Testis (tissue), 2 donors: ENCODE measurements at regions not wholly inside any gene's neighbourhood (a gene's known extent, or its start where the extent isn't known, plus 50 kb on each side); places are given as distances from the start of the nearest gene placed in this dataset.
"Not testable (repeated sequence)": the region's sequence is repeated elsewhere in the genome, so short reads cannot be mapped to it uniquely, and the experiment has no call there.

Experiments used
- DNase-seq: peaks from one replicate; pipeline ENCODE4 v3.0.0-alpha.2; 2019
- H3K27ac ChIP-seq, 2 donors: fragments of 200-600 bp; sonication (generic); one replicate each; pipeline ENCODE4 v1.5.1; 2019
- H3K27me3 ChIP-seq: fragments of 200-600 bp; sonication (generic); one replicate; pipeline ENCODE4 v1.5.1; 2019
- H3K36me3 ChIP-seq: fragments of 200-600 bp; sonication (generic); one replicate; pipeline ENCODE4 v1.5.1; 2017; ENCODE audit warnings: low read depth; ENCODE audit errors: missing control alignments
- H3K4me1 ChIP-seq: fragments of 200-600 bp; sonication (generic); one replicate; pipeline ENCODE4 v1.5.1; 2019
- H3K4me3 ChIP-seq, 2 donors: fragments of 200-600 bp; sonication (generic); one replicate each; pipeline ENCODE4 v1.5.1; 2017 to 2019
- H3K9me3 ChIP-seq: fragments of 200-600 bp; sonication (generic); one replicate; pipeline ENCODE4 v1.5.1; 2017
- CTCF ChIP-seq, 3 experiments: fragments of 450-650 bp in 2 of 3; fragments of 200-600 bp in 1 of 3; sonication (generic) in 1 of 3; IDR thresholded peaks; one replicate each; pipeline ENCODE4 v1.5.1; 2016 to 2019; ENCODE audit warnings: antibody characterized with exemption in 3 of 3, mild to moderate bottlenecking in 2 of 3, moderate library complexity in 1 of 3
- POLR2A ChIP-seq: fragments of 450-650 bp; IDR thresholded peaks from one replicate; pipeline ENCODE4 v1.6.1; 2017; ENCODE audit warnings: antibody characterized with exemption, mild to moderate bottlenecking, moderate library complexity
- WGBS, 2 donors: methylation state at CpG; one replicate each; pipeline ENCODE4 v1.1.5; 2018; 5-methylcytosine and 5-hydroxymethylcytosine counted together
- intact Hi-C: fragments of 100-400 bp; cut with DNase I; formaldehyde crosslinking; loops from one replicate; pipeline ENCODE4 v1.15.1; 2023; ENCODE audit warnings: low total_unique reads

GRCh38 chr5:67773411-67774266, 441.9 kb upstream of the PIK3R1 start:
- TF ChIP-seq POLR2A (no peak), CTCF (IDR thresholded peaks at IDR 0.05) (no peak)
- Histone ChIP-seq H3K4me3 (no peak overlapping the region), H3K27ac (peak overlapping the region; percentile 57 to 80), H3K36me3 (no peaks in the 10 kb centered on the region), H3K4me1 (peaks cover 21% of the 10 kb centered on the region), H3K27me3 (no peaks in the 10 kb centered on the region), H3K9me3 (no peaks in the 10 kb centered on the region)
- 65 to 81% methylated on average over 3 of the region's 3 CpGs for WGBS, 2 donors
- peak; percentile 85 for DNase-seq
- intact Hi-C loops: no loop called here

GRCh38 chr5:67771791-67772190, 443.8 kb upstream of the PIK3R1 start:
- no peak for DNase-seq
- intact Hi-C loops: no loop called here
- Histone ChIP-seq H3K9me3 (no peaks in the 10 kb centered on the region), H3K4me3 (no peak overlapping the region), H3K4me1 (peaks cover 21% of the 10 kb centered on the region), H3K36me3 (no peaks in the 10 kb centered on the region), H3K27ac (no peak overlapping the region), H3K27me3 (no peaks in the 10 kb centered on the region)
- 90 to 91% methylated on average over 6 of the region's 6 CpGs for WGBS, 2 donors
- TF ChIP-seq POLR2A (no peak), CTCF (IDR thresholded peaks at IDR 0.05) (no peak)

GRCh38 chr5:67771221-67771620, 444.3 kb upstream of the PIK3R1 start:
- Histone ChIP-seq H3K27me3 (no peaks in the 10 kb centered on the region), H3K36me3 (no peaks in the 10 kb centered on the region), H3K4me1 (peaks cover 21% of the 10 kb centered on the region), H3K9me3 (no peaks in the 10 kb centered on the region), H3K27ac (peak overlapping the region; percentile 14 to 24), H3K4me3 (no peak overlapping the region)
- TF ChIP-seq POLR2A: no peak
- no peak for DNase-seq
- WGBS, 2 donors: 39 to 53% methylated on average over 2 of the region's 2 CpGs
- intact Hi-C loops: no loop called here

DNA sequence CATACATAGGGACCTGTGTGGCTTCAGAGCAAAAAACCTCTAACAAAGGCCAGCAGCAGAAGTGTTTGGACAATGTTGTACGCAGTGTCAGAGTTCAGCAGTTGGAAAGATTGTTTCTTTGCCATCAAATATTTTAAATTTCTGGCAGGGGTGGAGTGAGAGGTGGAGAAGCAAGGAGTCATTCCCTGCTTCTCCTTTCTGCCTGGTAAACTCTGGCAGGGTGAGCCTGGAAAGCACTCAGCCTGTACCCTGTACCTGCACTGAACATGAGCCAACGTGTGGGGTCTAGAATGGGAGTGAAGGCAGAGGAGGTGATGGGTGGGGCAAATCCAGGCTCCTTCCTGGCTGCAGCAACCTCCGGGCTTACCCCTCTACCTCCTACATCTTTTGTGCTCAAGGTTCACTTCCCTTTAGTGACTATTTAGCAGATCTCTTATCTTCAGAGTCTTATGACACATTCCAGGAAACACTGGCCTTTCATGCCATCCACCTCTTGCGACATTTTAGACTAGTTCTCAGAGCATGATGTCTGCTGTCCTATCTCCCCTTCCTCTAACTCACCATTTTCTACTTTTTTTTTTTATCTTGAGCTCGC, 445.0 kb upstream of the PIK3R1 start:
- H3K36me3 ChIP-seq: no peaks in the 10 kb centered on the region
- intact Hi-C loops: no loop called here
- peak overlapping the region; percentile 14 to 24 for H3K27ac ChIP-seq
- no peaks in the 10 kb centered on the region for H3K27me3 ChIP-seq
- H3K4me3 ChIP-seq: no peak overlapping the region
- no peaks in the 10 kb centered on the region for H3K9me3 ChIP-seq
- WGBS, 2 donors: 49 to 72% methylated on average over 5 of the region's 5 CpGs
- TF ChIP-seq CTCF (IDR thresholded peaks at IDR 0.05): no peak
- TF ChIP-seq POLR2A: no peak
- peaks cover 21% of the 10 kb centered on the region for H3K4me1 ChIP-seq
- peak; percentile 32 for DNase-seq

GRCh38 chr5:67765697-67766096, 449.9 kb upstream of the PIK3R1 start:
- H3K4me3 ChIP-seq: no peak overlapping the region
- TF ChIP-seq POLR2A: no peak
- no peak for TF ChIP-seq CTCF (IDR thresholded peaks at IDR 0.05)
- no peaks in the 10 kb centered on the region for H3K27me3 ChIP-seq
- H3K36me3 ChIP-seq: no peaks in the 10 kb centered on the region
- WGBS, 2 donors: 89 to 90% methylated on average over 2 of the region's 2 CpGs
- DNase-seq: no peak
- H3K9me3 ChIP-seq: no peaks in the 10 kb centered on the region
- no peak overlapping the region for H3K27ac ChIP-seq
- intact Hi-C loops: no loop called here
- peaks cover 12% of the 10 kb centered on the region for H3K4me1 ChIP-seq

DNA sequence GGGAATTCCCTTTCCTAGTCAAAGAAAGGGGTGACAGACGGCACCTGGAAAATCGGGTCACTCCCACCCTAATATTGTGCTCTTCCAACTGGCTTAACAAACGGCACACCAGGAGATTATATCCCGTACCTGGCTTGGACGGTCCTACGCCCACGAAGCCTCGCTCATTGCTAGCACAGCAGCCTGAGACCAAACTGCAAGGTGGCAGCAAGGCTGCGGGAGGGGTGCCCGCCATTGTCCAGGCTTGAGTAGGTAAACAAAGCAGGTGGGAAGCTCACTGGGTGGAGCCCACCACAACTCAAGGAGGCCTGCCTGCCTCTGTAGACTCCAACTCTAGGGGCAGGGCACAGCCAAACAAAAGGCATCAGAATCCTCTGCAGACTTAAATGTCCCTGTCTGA, 457.8 kb upstream of the PIK3R1 start:
- intact Hi-C loops, H3K4me1 ChIP-seq, H3K27ac ChIP-seq, DNase-seq, H3K4me3 ChIP-seq, H3K36me3 ChIP-seq, H3K27me3 ChIP-seq, H3K9me3 ChIP-seq: not testable (repeated sequence)
- WGBS, 2 donors: 93 to 96% methylated on average over 10 of the region's 10 CpGs
